Urothelium cell line (cell line): ENCODE measurements at regions not wholly inside any gene's neighbourhood (a gene's known extent, or its start where the extent isn't known, plus 50 kb on each side); places are given as distances from the start of the nearest gene placed in this dataset.
A peak's percentile ranks its signal among the peaks of the same experiment; 100 is the strongest.
"Not testable (repeated sequence)": the region's sequence is repeated elsewhere in the genome, so short reads cannot be mapped to it uniquely, and the experiment has no call there.

Experiments
- DNase-seq: peaks from one replicate; pipeline ENCODE4 v3.0.0; 2011; ENCODE audit warnings: low spot score, mixed read lengths
- FAIRE-seq: peaks from 2 replicates; lab custom pipeline; 2011; peaks lifted over from hg19 to GRCh38; lab: Jason Lieb, UNC

DNA sequence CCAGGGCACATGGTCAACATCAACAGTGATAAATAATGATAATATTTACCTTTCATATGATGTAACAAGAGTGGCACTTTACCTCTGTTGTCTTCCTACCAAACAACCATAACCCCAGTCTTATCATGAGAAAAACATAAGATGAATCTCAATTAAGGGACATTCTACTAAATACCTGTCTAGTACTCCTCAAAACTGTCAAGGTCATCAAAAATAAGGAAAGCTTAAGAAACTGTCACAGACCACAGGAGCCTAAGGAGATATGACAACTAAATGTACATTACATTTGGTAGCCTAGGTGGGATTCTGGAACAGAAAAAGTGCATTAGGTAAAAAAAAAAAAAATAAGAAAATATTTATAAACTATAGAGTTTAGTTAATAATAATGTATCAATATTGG, 118.1 kb downstream of the CCDC34 start:
- FAIRE-seq (no peak), DNase-seq (no peak)

- no peak for FAIRE-seq
Measured at GRCh38 chr11:27242591-27242990, 120.4 kb downstream of the CCDC34 start.

DNA sequence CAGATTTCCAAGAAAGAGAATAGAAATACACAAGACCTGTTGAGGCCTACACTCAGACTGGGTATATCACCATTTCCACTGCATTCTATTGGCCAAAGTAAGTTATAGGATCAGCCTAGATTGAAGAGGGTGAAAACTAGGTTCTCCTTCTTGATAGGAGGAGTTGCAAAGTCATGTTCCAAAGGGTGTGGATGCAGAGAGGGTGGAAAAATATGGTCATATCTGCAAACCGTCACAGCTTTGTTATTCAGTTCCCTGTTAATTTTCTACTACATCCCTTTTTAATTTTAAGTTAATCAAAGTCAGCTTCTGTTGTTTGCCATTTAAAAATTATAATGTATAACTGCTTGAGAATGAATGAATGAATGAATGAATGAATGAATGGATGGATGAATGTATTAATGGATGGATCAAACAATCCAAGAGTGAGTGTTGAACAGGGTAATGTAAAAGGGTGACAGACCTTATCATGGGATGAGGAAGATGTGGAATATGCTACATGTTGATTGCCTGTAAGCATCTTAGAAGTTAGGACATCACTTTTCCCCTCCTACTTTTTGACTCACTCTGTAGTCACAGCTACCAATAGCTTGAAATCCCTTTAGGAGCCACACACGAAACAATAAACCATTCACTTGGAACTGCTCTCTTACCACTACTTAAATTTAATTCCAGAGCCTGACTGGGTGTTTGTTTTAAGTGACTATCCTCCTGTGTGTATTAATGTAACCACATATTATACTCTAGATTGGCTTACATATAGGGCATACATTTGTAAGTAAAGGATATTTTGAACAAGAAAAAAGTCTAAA, 121.5 kb downstream of the CCDC34 start:
- DNase-seq = peak; percentile 13
- FAIRE-seq = no peak

More at GRCh38 chr11:27242591-27242990, 120.4 kb downstream of the CCDC34 start:
- DNase-seq = peak; percentile 17

DNA sequence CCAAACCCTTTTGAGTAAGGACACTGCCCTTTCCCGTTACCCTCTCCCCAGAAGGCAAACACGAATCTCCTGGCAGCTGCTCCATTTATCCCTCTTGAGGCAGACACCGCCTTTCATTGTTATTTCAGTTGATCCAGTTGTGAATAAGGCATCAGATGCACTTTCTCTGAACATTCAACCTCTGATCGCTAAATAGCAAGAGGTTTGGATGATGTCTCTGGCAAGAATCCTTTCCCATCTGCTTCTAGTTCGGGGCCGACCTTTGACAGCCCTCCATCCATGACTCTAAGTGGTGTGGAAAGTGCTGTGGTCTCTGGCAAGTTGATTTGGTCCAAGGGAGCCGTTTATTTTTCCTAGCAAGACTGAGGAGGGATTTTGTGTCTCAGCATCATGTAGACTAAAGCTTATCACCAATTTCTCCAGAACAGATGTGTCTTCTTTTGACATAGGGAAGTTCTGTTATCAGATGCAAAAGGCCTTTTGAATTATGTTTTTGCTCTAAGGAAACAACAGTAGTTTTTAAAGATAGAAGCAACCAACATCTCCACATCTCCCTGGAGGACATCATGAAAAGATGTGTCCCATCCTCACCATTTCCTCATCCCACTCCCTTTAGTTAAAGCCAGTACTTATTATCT, 123.6 kb downstream of the CCDC34 start:
- FAIRE-seq (no peak), DNase-seq (no peak)

- FAIRE-seq = no peak
- no peak for DNase-seq
Measured at GRCh38 chr11:27238811-27239210, 124.2 kb downstream of the CCDC34 start.

GRCh38 chr11:27237643-27238042, 125.4 kb downstream of the CCDC34 start:
- FAIRE-seq (no peak), DNase-seq (no peak)

DNA sequence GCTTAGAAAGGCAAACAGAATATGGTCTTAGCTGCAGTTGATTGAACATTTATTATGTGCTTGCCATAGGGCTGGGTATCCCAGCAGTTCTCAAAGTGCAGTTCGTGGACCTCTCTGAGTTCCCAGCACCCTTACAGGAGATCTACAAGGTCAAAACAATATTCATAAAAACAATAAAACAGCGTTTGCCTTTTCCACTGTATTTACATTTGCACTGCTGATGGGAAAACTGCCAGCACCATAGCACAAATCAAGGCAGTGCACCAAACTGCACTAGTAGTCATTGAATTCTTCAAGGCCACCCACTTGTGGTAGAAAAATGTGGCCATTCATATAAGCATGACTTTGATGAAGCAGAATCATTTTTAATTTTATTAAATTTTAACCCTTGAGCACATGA, 128.1 kb downstream of the CCDC34 start:
- FAIRE-seq (no peak), DNase-seq (no peak)

DNA sequence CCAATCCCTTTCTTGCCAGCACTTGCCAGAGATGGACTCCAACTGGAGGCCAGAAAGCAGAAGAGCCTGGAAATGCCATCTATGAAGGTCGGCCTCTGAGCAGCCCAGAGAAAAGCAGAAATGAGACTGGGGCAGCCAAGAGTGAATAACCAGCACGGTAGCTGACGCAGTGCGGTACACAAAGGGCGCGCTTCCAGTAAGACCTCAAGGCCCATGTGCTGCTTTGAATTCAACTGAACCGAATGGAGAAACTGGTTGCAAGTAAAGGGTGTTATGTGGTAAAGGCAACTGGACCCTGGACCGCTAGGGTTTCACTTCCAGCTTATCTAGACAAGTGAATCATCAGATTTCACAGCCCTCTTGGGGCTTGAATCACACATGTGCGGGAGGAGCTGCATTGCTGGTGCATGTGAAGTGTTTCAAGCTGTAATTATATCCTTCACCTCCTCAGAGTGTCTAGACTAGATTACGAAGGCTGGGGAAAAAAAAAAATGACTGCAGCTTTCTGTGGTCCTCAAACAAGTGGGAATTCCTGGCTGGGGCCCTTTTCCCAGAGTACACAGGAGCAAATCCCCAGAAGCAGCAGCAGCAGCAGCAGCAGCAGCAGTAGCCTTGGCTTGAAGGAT, 128.9 kb downstream of the CCDC34 start:
- FAIRE-seq (no peak), DNase-seq (peak; percentile 78)

- FAIRE-seq (no peak), DNase-seq (no peak)
Measured at GRCh38 chr11:27233654-27234042, 129.4 kb downstream of the CCDC34 start.

DNA sequence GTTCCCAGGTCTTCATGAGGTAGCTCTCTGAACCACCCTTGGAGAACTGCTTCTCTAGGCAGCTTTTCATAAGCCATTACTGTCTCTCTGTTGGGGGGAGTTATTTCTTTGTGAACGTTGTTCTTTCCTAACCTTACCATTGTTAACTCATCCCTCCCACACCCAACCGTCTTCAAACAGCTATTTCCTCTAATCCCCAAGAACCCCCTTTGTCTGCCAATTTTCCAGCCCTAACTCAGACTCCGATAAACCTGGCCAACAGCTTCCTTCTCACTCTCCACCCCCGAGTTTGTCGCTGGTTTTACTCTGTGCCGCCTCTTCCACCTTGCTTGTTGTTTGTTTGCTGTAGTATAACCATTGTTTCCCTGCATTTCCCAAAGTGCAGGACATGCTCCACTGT, 131.5 kb downstream of the CCDC34 start:
- FAIRE-seq = no peak
- DNase-seq = no peak

GRCh38 chr11:27230192-27230572, 132.8 kb downstream of the CCDC34 start:
- no peak for FAIRE-seq

DNA sequence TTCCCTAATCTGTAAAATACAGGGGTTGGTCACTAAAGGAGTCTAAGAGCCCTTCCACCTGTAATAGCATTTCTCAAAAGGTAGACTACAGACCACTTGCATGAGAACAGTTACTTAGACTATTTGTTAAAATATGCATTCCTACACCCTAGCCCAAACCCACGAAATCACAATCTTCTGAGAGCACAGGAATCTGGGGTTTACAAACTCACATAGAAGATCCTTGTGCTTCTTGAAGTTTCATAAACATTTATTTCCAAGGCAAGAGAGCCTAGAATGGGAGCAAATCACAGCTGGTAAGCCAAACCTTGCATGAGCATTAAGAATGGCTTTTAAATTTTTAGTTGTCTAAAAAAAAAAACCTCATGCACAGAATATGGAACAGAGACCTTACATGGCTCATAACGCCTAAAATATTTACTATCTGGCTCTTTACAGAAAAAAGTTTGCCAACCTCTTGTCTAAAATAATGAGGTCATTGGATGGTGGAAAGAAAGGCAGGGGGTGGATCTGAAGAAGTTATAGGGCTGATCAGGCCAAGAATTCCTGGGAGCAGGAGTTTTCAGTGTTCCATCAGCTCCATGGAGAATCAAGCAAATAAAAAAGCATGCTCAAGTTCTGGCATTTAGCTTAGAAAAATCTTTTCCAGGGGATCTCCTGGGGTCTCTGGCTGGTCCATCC, 133.4 kb downstream of the CCDC34 start:
- FAIRE-seq = no peak
- DNase-seq = no peak

More at GRCh38 chr11:27230192-27230572, 132.8 kb downstream of the CCDC34 start:
- no peak for DNase-seq

GRCh38 chr11:27228906-27229290, 134.1 kb downstream of the CCDC34 start:
- FAIRE-seq = no peak
- DNase-seq = no peak

- no peak for DNase-seq
- no peak for FAIRE-seq
Measured at GRCh38 chr11:27228232-27228905, 134.6 kb downstream of the CCDC34 start.

GRCh38 chr11:27227736-27228135, 135.3 kb downstream of the CCDC34 start:
- no peak for FAIRE-seq

GRCh38 chr11:27219487-27220039, 143.5 kb downstream of the CCDC34 start:
- not testable (repeated sequence) for DNase-seq, FAIRE-seq

More at GRCh38 chr11:27227736-27228135, 135.3 kb downstream of the CCDC34 start:
- DNase-seq = no peak

DNA sequence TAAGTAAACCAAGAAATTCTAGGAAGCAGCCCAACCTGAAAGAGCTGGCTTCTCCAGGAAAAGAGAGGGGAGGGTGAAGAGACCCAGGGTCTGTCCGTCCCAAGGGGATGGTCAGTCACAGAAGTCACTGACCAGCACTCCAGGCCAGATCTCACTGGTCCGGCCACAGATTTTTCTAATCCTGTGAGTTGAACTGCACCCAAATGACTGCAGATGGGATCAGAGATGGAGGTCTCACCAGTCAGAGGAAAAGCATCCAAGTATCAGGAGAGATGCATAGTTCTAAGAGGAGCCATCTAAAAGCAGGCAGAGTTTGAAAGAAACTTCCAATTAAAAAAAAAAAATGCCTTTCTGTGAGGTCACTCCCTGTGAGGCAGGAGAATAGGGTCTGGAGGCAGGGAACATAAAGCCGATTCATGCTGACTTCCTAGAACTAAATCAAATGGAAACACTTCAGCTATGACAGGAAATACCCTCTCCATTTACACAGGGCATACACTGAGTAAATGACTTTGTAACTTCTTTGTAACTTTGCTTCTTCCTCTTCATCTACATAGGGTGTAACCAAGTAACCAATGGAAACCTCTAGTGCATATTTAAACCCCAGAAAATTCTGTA, 144.5 kb downstream of the CCDC34 start:
- FAIRE-seq (no peak), DNase-seq (no peak)

GRCh38 chr11:27217948-27218420, 145.0 kb downstream of the CCDC34 start:
- DNase-seq = no peak
- FAIRE-seq = no peak

GRCh38 chr11:27217496-27217895, 145.5 kb downstream of the CCDC34 start:
- no peak for DNase-seq

More at GRCh38 chr11:27217496-27217895, 145.5 kb downstream of the CCDC34 start:
- FAIRE-seq = no peak
